Astrocyte (in vitro differentiated cells and primary cell): ENCODE measurements at regions not wholly inside any gene's neighbourhood (a gene's known extent, or its start where the extent isn't known, plus 50 kb on each side); places are given as distances from the start of the nearest gene placed in this dataset.

ENCODE experiments used
- EZH2 ChIP-seq: IDR thresholded peaks from 2 replicates; pipeline ENCODE4 v1.6.1; 2012; ENCODE audit warnings: mild to moderate bottlenecking, low read length, inconsistent platforms; ENCODE audit not compliant: insufficient read depth
- TF ChIP-seq, protein P1 (sequence below): IDR thresholded peaks from 2 replicates; pipeline ENCODE4 v1.5.1; 2011; ENCODE audit warnings: low read depth, mild to moderate bottlenecking, inconsistent platforms, low read length, moderate library complexity; ENCODE audit not compliant: insufficient read depth

- TF ChIP-seq, protein P1, sequence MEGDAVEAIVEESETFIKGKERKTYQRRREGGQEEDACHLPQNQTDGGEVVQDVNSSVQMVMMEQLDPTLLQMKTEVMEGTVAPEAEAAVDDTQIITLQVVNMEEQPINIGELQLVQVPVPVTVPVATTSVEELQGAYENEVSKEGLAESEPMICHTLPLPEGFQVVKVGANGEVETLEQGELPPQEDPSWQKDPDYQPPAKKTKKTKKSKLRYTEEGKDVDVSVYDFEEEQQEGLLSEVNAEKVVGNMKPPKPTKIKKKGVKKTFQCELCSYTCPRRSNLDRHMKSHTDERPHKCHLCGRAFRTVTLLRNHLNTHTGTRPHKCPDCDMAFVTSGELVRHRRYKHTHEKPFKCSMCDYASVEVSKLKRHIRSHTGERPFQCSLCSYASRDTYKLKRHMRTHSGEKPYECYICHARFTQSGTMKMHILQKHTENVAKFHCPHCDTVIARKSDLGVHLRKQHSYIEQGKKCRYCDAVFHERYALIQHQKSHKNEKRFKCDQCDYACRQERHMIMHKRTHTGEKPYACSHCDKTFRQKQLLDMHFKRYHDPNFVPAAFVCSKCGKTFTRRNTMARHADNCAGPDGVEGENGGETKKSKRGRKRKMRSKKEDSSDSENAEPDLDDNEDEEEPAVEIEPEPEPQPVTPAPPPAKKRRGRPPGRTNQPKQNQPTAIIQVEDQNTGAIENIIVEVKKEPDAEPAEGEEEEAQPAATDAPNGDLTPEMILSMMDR, result no peak
- TF ChIP-seq EZH2, result no peak
These were observed 132.4 kb upstream of the LIMCH1 start for GRCh38 chr4:41405464-41406112.
